GM19023 (cell line): ENCODE measurements at regions not wholly inside any gene's neighbourhood (a gene's known extent, or its start where the extent isn't known, plus 50 kb on each side); places are given as distances from the start of the nearest gene placed in this dataset.

Experiments used
- ATAC-seq: cut with Tn5 transposase; IDR thresholded peaks from one replicate; pipeline ENCODE4 v1.9.1; 2021; ENCODE audit warnings: mild to moderate bottlenecking, moderate library complexity; ENCODE audit not compliant: unreplicated experiment

DNA sequence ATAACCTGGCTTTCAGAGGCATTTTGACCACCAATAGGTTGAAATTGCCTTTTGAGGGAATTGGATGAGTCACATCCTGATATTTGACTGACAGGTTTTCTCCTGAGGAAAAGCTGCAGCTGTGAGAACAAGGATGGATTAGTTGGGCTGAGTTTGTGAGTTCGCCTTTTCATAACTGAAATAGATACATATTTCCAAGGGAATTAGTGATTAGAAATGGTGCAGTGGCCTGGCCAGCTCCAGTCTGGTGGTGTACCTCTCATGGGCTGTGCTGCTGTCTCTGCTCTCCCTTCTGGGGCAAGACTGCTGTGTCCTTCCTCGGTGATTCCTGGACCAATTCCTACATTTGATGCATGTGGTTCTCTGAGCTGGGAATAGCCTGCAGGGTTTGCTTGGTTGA lies 341.3 kb downstream of the TSN start:
- ATAC-seq, result no peak

DNA sequence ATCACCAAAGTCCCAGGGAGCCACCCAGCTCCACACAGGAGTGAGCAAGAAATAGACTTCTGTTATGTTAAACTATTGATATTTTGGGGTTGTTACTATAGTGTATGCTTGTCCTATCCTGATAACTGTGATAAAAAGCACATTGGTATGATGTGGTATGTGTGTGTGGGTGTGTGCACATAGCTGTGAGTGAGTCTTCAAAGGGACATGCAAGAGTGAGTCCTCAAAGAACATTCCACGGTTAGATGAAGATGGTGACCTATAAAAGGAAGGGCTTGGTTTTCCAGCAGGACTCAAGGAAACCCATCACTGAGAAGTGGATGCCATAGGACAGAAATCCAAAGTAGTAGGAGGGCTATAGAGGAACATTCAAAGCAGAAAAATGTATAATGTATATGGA lies 342.9 kb downstream of the TSN start:
- ATAC-seq, result no peak

DNA sequence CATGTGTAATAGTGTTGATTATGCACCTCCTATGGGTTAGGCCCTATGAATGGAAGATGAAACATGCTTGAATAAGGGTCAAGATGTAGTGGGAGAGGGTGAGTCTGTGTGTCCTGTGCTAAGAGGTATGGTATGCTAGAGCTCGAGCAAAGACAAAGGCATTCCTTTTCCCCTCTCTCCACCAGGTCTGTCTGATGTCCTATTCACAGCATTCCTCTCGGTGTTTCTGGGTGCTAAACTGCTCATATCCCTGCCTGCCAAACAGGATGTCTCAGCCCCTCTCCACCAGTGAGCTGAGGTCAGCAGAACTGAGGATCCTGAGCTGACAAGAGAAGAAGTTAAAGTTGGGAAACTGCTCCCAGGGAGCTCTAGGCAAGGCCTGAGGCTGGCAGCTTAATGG lies 344.9 kb downstream of the TSN start:
- no peak for ATAC-seq

DNA sequence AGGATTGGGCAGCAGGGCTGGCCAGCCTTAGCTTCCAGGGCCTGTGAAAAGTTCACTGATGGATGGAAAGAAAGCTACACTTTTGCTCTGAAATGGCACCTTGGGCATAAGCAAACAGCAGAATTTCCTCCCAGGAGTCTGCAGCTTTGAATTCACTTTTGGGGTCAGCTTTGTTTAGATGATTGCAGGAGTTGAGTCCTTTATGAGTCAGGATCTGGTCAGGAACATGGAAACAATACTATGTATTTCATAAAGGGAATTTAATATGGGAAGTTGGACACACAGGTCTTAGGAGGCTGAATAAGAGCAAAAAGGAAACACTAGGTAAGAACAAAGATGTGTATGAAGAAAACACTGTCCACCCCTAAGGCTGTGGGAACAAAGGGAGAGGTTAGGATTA lies 345.3 kb downstream of the TSN start:
- no peak for ATAC-seq

DNA sequence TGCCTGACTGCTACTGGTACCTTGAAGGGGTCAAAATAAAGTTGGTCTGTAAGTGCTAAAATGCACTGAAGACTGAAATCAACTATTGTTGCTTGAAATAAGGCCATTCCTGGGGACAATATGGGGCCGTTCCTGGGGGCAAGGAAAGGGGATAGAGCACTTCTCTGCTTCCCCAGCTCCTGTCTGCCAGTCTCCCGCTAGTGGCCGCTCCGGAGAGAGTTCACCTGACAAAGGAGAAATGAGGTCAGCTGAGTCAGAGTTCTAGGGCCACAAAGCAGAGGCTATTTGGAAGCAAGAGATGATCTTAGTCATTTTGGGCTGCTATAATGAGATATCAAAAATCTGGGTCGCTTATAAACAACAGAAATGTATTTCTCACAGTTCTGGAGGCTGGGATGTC lies 345.9 kb downstream of the TSN start:
- no peak for ATAC-seq

DNA sequence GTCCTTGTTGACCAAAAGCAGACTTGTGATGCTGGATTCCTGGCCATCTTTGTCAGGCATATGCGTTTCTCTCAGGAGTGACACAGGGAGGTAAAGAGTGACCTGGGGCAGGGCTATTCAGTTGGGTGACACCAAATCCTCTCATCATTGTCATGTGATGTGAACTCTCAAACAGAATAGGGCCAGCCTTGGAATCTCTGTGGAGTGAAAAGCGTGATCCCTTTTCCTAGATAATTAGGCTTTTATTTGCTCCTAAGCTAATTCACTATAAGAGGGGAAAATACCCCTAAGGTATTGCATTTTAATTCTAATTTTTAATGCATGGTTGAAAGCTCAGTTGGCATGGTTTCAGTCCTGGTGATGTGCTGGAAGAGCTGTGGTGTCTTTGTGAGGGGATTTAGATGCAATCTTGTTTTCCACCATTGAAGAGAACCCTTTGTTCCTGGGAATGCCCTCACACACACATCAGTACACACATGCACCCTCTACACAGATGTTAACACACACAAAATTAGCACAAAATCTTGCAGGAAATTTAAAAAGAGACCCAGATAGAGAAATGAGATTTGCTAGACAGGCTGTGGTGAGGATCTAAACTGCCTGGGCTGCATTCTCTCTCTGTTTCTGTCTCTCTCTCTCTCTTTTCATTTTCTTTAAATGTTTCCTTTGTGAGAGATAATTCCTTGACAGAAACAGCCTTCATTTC lies 349.9 kb downstream of the TSN start:
- no peak for ATAC-seq

DNA sequence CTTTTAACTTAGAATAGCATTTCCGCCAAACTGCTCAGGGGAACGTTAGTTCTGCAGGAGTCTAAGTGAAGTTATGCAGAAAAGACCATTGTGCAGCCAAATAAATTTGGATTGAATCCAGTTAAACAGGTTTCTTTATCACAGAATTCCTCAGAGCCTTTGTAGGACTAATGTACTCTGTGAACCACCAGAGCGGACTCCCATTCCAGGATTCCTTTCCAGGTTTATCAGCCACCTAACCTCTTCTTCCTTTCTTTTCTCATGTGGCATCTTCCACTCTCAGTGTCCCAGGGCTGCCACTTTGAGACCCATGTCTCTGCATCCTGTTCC lies 350.4 kb downstream of the TSN start:
- no peak for ATAC-seq

DNA sequence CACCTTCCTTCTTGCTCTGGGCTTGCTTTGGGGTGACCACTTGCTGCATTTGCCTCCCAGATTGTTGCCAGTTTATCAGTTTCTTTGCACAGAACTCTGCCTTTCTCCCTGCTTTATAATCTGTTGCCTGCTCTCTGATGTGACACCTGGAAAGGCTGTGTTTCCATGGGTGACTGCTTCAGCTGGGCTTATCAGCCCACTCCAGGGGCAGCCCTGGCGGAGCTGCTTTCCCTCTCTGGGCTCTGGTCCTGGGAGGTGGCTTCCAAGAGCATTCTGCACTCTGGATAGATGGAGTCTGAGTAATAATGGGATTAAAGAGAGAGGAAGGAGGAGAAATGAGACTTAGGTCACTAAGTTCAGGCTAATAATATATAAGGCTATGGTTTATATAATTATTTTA lies 352.7 kb downstream of the TSN start:
- ATAC-seq, result no peak

DNA sequence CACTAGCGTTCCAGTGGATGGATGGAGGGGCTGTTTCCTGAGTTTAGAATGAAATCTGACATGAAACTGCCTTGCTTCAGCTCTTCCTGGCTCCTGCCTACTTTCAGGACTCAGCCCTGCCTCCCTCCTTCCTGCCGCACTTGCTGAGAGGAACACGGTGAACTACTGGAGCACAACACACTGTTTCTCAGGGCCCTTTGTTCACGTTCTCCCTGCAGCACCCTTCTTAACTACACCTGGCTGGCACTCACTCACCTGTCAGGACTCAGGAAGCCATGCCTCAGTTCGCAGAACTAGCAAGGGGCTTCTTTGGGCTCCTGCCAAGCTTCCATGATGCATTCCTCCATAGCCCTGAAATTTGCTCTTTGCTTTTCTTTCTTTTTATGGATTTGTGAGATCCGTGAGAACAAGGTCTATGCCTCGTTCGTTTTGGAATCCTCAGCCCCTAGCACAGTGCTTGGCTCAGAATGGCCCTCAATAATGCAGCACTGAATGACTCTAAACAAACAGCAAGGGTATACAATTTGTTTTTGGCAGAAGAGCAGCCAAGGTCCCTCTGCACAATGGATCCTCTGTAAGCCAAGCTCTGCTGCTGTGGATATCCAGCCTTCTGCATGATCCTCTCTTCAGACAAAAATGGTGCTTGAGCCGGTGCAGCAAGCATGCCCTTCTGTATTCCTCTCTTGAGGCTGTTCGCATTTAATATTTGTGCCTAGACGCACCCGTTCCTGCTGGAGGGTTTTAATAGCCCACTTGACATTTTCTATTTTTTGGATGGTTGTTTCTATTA lies 357.0 kb downstream of the TSN start:
- ATAC-seq, result no peak

DNA sequence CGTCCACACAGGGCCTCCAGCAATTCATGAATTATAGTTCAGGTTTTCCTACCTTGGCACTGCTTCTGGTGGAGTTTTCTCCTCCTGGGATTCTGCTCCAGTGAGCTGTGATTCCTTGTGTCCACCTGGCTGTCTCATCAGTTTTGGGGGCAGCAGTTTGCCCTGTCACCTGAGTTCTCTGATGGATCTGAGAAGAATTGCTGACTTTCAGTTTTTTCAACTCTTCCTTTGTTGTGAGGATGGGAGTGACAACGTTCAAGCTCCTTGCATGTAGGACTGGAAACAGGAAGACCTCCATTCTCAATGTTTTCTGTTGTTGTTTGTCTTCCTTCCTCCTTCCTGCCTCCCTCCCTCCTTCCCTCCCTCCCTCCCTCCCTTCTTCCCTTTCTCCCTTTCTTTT lies 359.0 kb downstream of the TSN start:
- ATAC-seq, result no peak

DNA sequence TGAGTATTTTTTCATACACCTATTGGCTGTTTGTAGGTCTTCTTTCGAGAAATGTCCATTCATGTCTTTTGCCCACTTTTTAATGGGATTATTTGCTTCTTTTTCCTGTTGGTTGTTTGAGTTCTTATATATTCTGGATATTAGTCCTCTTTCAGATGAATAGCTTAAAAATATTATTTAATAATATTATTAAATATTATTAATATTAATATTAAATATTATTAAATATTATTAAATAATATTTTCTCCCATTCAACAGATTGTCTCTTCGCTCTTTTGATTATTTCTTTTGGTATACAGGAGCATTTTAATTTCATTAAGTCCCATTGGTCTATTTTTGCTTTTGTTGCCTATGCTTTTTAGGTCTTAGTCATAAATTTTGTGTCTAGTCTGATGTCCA lies 361.9 kb downstream of the TSN start:
- ATAC-seq, result no peak

DNA sequence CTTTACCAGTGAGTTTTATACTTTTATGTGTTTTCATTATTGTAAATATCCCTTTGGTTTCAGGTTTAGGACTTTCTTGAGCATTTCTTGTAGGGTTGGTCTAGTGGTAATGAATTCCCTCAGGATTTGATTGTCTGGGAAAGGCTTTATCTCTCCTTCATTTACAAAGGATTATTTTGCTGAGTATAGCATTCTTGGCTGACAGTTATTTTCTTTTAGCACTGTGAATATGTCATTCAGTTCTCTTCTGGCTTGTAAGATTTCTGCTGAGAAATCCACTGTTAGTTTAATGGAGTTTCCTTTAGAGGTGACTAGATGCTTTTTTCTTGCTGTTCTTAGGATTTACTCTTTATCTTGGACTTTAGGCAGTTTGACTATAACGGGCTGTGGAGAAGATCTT lies 373.9 kb downstream of the TSN start:
- no peak for ATAC-seq

DNA sequence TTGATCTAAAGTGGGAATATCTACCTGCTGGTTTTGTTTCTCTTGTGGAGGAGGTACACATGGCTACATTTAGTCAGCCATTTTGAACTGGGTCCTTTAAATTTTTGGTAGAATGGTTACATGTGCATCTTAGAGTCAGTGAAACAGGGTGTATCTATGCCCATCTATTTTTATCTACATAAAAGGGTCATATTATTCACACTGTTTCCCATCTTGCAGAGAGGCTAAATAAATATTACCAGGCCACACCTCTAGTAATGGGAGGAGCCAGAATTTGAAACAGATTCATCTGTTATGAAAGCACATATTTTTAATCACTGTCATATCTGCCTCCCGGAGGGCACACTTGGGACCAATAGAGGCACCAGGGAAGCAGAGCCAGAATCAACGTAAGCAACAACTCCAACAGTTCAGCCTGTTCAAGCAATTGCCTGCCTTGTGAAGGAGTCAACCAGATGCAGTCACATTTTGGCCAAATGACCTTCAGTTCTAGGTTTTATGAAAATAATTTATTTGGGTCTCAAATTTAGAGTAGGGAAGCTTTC lies 376.8 kb downstream of the TSN start:
- ATAC-seq, result no peak

DNA sequence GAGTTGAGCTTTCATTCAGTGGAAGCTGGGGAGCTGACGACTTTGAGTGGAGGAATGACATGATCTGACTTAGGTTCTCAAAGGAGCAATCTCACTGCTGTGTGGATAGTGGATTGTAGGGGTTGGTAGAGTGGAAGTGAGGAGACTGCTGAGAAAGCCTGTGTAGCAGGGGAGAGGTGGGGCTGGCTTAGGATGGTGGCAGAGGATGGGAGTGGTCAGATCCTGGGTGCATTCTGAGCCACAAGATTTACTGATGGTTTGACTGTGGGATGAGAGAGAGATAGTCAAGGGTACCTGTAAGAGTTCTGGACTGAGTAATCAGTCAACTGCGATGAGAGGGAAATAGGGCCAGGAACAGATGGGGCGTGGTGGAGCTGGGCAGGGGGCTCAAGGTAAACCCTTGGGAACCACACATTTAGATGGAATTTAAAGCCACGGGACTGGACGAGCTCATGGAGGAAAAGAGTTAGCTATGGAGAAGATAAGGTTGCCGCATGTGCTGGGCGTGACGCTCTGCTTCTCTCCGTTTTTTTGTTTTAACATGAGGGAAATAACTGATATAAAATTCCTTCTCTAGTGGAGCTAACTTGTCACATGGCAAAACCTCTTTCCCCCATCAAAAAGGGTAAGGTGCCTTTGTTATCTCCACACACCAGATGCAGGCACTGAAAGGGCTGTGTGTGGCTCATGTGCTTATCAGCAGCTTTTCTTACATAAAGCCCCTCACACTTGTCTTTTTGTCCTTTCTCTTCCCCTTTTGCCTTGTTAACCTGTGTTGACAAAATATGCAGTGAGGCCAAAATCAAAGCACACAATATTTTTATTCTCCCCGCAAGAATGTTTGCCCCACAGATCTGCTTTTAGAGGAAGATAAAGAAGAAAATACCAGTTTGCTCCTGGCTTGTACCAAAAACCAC lies 379.8 kb downstream of the TSN start:
- no peak for ATAC-seq

DNA sequence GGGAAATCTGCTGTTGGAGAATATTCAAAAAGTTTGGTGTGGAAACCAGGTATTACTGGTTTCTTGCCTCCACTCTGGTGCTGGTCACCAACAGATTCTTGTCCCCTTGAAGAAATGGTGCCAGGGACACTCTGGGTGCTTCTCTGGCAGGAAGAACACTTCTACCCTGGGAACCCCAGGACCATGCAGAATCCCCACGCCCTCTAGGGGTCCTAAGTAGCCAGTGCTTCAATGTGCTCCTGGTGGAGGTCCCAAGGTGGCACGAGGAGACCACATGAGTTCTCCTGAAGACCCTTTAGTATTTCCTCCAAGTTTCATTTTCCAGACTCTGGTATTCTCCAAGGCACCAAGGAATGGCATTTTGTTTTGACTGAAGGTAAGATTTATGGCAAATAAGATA lies 380.6 kb downstream of the TSN start:
- no peak for ATAC-seq

DNA sequence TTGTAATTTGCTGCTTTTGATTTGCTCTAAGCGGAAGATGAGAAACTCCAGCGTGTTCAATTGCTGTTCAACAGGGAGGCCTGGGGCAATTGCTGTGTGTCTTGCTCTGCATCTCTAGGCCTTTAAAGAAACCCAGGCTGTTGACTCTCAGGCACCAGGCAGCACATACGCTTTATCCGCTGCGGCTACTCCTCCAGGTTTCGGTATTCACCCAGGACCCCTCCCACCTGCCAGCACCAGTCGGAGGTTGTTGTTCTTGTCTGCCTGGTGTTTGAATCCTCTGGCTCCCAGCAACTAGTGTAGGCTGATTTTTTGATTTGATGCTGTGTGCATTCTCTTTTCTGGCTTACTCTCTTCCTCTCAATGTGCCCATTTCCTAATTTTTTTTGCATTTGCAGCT lies 383.1 kb downstream of the TSN start:
- ATAC-seq, result no peak

DNA sequence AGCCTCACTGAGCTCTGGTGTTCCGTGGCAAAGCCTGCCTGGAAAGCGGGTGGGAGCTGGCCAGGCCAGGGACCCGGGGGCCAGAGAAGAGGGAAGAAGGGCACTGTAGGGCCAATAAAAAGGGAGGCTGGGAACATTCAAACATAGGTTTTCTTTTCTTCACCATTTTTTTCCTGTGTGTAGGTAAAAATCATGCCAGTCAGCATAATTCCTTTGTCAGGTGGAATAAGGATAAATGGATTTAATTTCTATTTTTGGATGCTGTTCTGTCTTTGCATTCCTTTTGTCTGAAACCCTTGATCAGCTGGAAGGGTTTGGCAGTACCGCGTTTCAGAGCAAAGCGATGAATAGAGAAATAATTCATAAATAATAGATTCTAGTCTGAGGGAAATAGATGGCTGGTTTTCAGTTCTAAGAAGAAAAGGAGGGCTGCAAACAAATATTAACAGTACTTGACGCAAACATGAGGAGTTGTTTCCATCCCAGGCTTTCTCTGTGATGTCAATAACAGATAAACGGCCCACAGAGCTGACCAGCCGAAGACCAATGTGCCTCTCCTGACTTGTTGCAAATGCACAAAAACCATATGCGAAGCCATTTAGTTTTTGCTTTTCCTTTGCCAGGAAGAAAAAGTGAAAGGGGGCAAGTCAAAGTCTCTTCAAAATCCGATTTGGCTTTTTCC lies 384.4 kb downstream of the TSN start:
- no peak for ATAC-seq

DNA sequence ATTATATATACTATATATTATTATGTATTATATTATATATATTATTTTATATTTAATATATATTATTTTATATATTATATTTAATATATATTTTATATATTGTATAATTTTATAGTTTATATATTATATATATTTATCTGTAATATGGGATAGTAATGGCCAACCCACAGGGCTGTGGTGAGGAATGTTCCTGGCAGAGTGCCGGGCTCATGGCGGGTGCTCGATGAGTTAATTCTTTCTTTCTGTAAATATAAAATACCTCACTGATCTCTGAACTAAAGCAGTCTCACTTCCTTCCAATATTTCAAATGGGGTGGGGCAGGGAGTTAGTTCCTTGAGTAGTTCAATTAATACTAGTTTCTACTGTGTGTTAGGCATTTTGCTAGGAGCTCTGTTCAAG lies 389.4 kb downstream of the TSN start:
- ATAC-seq, result no peak

DNA sequence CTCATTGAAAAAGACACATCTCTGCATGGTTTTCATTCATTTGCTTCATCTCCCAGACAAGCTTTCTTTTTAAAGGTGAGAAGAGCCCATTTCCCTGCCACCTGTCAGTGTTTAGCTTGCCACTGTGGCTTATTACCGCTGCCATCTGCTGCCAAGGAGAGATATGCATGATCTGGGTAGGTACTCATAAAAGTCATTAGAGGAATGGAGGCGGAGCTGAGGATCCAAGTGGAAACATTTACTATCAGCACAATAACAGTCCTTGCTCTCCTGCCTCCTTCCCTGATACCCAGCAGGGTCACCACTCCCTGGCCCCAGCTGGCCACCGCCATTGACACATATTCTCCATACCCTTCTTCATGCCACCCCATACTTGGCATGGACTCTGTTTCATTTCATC lies 390.4 kb downstream of the TSN start:
- ATAC-seq, result no peak

DNA sequence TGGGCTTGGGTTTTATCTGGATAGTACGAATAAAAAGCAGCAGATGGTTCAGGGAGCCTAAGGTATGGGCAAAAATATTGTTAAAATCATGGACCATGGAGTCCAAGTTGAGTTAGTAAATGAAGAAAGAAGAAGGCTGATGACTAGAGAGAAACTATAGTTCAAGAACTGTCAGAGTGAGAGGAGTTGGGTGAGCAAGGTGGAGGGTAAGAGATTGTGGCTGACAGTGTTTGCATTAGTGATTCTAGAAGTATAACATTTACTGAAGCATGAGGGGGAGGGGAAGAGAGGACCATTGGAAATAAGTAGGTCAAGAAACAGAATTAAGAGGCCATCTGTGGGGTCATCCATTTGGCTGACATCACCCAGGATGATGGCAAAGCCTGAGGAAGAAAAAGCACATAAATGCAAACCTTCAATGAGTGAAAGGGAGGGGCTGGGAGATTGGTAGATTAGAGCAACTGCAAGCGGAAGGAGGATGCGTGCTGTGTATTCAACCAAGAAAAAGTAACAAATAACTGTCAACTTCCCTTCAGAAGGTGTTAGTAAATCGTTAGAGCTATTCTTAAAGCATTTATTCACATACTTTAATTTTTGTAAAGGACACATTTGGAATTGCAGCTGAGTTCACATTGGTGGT lies 392.8 kb downstream of the TSN start:
- no peak for ATAC-seq
